ENCODE measurements at regions not wholly inside any gene's neighbourhood (a gene's known extent, or its start where the extent isn't known, plus 50 kb on each side); places are given as distances from the start of the nearest gene placed in this dataset.

DNA sequence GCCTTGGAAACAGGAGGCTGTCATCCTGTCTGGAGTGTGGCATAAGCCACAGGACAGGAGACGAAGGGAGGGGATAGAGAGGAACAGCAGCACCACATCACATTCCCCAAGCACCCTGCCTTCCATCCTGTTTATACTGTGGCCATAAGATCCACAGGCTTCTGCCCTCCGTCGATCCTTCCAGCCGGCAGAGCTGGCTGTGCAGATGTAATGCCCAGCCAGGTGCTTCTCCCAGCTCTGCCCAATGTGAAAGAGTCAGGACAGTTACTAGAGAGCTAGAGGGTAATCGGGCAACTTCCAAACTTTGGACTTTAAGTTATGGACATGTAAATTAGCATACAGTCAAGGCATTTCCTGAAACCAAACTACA, 368.4 kb downstream of the SOX9 start:
- Mint-ChIP-seq H3K4me3 (no peak overlapping the region), H3K9me3 (no peaks in the 10 kb centered on the region), H3K27ac (ENCODE audit: low read depth) (no peak overlapping the region), H3K36me3 (ENCODE audit: insufficient read depth) (no peaks in the 10 kb centered on the region), H3K27me3 (peaks cover 18% of the 10 kb centered on the region), H3K4me1 (no peaks in the 10 kb centered on the region)
- DNase-seq (ENCODE audit: low spot score in 2 of 2) (no peak), ATAC-seq (replicated peaks; ENCODE audit: extremely low read depth, poor library complexity, severe bottlenecking) (no peak)

DNA sequence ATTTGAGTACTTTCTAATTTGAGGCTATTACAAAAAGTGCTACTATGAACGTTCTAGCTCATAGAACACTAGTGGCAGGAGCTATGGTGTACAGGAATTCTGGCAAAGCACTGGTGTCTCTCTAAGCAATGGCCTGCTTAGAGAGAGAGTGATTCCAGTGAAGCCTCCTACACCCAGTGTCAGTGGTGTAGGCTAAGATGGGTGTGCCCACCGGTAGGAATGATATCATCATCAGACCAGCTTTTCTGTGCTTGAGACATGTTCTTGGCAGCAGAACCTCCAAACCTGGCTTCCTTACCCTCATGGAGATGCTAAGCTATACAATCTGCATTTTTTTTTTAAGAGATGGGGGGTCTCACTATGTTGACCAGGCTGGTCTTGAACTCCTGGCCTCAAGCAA, 370.3 kb downstream of the SOX9 start:
- Mint-ChIP-seq H3K9me3 (no peaks in the 10 kb centered on the region), H3K4me1 (no peaks in the 10 kb centered on the region), H3K27me3 (peaks cover 17% of the 10 kb centered on the region)

DNA sequence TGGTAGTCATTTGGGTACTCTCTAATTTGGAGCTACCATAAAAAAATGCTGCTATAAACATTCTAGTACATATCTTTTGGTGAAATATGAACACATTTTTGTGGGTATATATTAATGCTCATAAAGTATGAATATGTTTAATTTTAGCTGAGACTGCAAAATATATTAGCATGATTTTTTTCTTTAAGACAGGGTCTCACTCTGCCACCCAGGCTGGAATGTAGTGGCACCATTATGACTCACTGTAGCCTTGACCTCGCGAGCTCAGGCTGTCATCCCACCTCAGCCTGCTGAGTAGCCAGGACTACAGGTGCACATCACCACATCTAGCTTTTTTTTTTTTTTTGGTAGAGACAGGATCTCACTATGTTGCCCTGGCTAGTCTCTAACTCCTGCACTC, 371.7 kb downstream of the SOX9 start:
- Mint-ChIP-seq H3K27me3 (peaks cover 23% of the 10 kb centered on the region), H3K27ac (ENCODE audit: low read depth) (no peak overlapping the region), H3K4me3 (no peak overlapping the region), H3K4me1 (no peaks in the 10 kb centered on the region), H3K36me3 (ENCODE audit: insufficient read depth) (no peaks in the 10 kb centered on the region), H3K9me3 (peaks cover 6% of the 10 kb centered on the region)
- DNase-seq (ENCODE audit: low spot score in 2 of 2) (no peak), ATAC-seq (replicated peaks; ENCODE audit: extremely low read depth, poor library complexity, severe bottlenecking) (no peak)

More for the DNA sequence above, 370.3 kb downstream of the SOX9 start:
- no peaks in the 10 kb centered on the region for H3K36me3 Mint-ChIP-seq (ENCODE audit: insufficient read depth)
- DNase-seq (ENCODE audit: low spot score in 2 of 2) (no peak), ATAC-seq (replicated peaks; ENCODE audit: extremely low read depth, poor library complexity, severe bottlenecking) (no peak)
- H3K27ac Mint-ChIP-seq (ENCODE audit: low read depth): no peak overlapping the region
- H3K4me3 Mint-ChIP-seq: no peak overlapping the region

DNA sequence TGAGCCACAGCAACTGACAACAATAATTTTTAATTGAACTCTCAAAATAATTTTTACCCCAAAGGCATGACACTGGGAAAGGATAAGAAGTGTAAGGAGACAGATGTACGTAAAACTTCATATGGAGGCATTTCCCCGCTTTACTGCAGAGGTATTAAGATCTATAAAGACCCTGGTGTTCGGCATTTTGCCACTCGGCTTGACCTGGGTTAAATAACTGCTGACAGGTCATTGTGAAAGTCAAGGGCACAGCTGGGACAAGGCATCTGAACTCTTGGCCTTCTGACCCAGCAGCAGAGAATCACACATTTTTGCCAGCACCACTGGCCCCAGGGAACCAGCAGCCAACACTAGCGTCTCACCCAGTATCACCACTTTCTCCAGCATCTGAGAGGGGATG, 372.1 kb downstream of the SOX9 start:
- DNase-seq (ENCODE audit: low spot score in 2 of 2): no peak
- Mint-ChIP-seq H3K27me3 (peaks cover 21% of the 10 kb centered on the region), H3K4me1 (no peaks in the 10 kb centered on the region), H3K9me3 (peaks cover 6% of the 10 kb centered on the region), H3K4me3 (no peak overlapping the region), H3K27ac (ENCODE audit: low read depth) (no peak overlapping the region), H3K36me3 (ENCODE audit: insufficient read depth) (no peaks in the 10 kb centered on the region)
- ATAC-seq (replicated peaks; ENCODE audit: extremely low read depth, poor library complexity, severe bottlenecking): no peak

DNA sequence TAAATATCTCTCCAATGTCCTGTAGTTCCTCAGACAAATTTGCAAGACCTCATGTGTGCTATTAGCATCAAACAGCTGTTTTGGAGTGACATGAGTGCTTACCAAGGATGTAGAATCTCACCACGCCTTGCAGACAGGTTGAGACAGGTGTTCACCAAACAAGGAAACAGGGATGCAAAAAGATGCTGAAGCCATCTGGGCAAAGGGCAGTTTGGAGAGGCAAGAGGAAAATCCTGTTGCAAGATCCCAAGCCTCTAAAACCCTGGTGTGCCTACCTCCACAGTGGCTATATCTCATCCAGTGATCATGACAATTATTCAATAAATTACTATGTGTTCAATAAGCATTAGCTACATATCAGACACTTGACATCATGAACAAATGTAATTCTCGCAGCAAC, 373.7 kb downstream of the SOX9 start:
- ATAC-seq (replicated peaks; ENCODE audit: extremely low read depth, poor library complexity, severe bottlenecking) (no peak), DNase-seq (ENCODE audit: low spot score in 2 of 2) (no peak)
- Mint-ChIP-seq H3K4me1 (no peaks in the 10 kb centered on the region), H3K27ac (ENCODE audit: low read depth) (no peak overlapping the region), H3K9me3 (peaks cover 6% of the 10 kb centered on the region), H3K27me3 (peaks cover 12% of the 10 kb centered on the region), H3K4me3 (no peak overlapping the region), H3K36me3 (ENCODE audit: insufficient read depth) (no peaks in the 10 kb centered on the region)

DNA sequence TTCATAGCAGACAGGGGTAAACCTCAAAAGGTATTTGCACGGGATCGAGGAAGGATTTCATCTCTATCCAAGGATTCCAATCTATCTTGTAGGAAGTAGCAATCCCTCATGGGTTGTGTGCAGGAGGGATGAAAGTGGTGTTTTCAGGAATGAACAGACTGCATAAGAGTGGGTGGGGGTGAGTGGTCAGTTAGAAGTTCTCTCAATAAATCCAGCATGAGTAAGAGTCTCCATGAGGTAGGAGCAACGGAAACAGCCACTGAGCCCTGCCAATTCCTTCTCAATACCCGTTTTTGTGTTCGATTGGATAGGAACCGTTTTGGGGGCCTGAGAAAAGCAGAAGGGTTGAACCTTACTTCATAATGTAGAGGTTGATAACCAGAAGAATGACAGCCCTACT, 375.6 kb downstream of the SOX9 start:
- Mint-ChIP-seq H3K9me3 (peaks cover 6% of the 10 kb centered on the region), H3K27ac (ENCODE audit: low read depth) (no peak overlapping the region), H3K4me1 (no peaks in the 10 kb centered on the region), H3K27me3 (peaks cover 13% of the 10 kb centered on the region), H3K36me3 (ENCODE audit: insufficient read depth) (no peaks in the 10 kb centered on the region), H3K4me3 (no peak overlapping the region)
- DNase-seq (ENCODE audit: low spot score in 2 of 2): no peak
- ATAC-seq (replicated peaks; ENCODE audit: extremely low read depth, poor library complexity, severe bottlenecking): no peak

DNA sequence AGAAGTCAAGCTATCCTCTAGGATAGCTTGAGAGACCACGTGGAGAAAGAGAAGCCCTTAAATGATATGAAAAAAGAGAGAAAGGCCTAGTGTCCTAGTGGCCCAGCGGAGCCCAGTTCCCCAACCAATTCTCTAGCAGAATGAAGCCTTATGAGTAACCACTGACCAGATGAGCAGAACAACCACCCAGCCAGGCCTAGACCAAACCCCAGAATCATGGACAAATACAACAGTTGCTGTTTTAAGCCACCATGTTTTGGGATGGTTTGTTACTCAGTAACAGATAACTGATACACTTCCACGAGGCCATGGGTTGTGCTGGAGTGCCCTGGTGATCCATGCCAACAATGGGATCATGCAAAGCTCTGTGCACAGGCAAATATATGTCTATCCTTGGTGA, 377.1 kb downstream of the SOX9 start:
- Mint-ChIP-seq H3K4me1 (no peaks in the 10 kb centered on the region), H3K36me3 (ENCODE audit: insufficient read depth) (no peaks in the 10 kb centered on the region), H3K9me3 (peaks cover 6% of the 10 kb centered on the region), H3K4me3 (no peak overlapping the region), H3K27me3 (peaks cover 28% of the 10 kb centered on the region), H3K27ac (ENCODE audit: low read depth) (no peak overlapping the region)
- no peak for ATAC-seq (replicated peaks; ENCODE audit: extremely low read depth, poor library complexity, severe bottlenecking)
- DNase-seq (ENCODE audit: low spot score in 2 of 2): no peak

DNA sequence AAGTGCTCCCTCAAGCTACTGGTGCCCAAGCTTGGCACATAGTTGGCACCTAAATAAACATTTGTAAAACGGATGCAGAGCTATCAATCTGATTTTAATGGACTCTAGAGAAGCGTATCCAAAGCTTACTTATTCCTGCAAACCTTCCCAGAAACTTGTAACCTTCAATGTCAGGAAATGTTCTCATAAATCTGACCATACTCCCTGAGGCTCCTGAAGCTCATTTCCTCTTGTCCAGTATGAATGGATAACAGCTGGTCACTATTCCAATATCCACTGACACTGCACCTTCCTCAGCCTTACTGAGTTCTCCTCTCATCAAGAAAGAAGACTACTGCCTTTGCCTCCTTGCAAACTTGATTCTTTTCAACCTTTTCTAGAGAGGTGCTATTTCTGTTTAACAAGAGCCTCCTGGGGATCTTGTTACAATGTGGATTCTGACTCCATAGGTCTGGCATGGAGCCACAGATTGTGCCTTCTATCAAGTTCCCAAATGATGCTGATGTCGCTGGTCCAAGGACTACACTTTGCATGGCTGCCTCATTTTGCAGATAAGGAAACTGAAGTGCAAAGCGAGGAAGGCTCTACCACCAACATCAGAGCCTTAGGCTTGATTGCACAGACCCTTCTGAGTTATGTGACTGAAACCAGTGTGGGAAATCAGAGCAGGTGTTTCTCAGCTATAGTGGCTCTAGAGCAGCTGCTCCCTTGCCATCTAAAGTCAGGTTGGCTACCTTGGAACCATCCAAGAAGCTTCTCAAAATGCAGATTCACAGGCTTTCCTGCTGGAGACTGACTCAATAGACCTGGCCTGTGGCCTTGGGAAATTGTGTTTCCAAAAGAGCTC, 377.8 kb downstream of the SOX9 start:
- Mint-ChIP-seq H3K36me3 (ENCODE audit: insufficient read depth) (no peaks in the 10 kb centered on the region), H3K27ac (ENCODE audit: low read depth) (no peak overlapping the region), H3K9me3 (peaks cover 6% of the 10 kb centered on the region)

DNA sequence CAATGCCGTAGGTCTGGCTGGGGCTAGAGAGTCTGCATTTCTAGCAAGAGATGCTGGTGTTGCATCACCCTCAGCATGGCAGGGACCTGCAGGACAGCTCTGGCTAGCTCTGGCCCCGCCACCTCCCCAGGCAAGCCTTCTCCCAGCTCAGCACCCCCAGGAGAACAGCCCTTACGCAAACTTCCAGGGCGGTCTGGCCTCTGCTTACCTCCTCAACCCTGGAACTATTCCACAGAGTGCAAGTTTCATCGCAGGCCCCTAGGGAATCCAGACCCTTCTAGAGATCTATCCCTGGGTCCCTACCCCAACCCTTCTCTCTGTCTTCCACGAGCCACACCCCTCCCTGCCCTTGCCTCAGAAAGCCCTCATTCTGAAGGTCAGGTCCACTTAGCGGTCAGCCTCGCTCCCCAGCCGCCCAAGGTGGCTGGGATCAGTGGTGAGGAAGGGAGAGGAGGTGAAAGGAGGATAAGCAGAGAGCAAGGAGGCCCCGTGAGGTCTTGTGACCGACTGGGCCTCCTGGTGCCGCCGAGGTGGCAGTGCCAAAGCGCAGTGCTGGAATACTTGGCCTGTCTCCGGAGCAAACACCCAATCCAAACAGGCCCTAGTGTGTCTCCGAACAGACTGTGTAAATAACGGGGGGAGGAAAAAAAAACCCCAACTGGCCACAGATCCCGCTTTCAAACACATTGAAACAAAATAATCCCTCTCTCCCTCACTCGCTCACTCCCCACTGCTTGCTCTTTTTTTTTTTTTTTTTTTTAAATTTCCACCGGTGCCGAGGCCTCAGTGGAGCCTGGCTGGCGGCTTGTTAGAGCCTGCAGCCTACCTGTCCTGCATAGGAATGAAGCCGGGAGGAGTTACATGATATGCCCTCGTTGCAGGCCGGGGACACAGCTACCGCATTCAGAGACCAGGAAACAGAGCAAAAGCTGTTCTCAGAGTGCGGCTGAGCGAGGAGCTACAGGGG, 380.9 kb downstream of the SOX9 start:
- Mint-ChIP-seq H3K27ac (ENCODE audit: low read depth) (no peak overlapping the region), H3K4me3 (no peak overlapping the region), H3K27me3 (peaks cover 34% of the 10 kb centered on the region), H3K36me3 (ENCODE audit: insufficient read depth) (no peaks in the 10 kb centered on the region), H3K4me1 (no peaks in the 10 kb centered on the region), H3K9me3 (peaks cover 17% of the 10 kb centered on the region)
- ATAC-seq (replicated peaks; ENCODE audit: extremely low read depth, poor library complexity, severe bottlenecking) (no peak), DNase-seq (ENCODE audit: low spot score in 2 of 2) (no peak)

More for the DNA sequence above, 377.8 kb downstream of the SOX9 start:
- Mint-ChIP-seq H3K27me3 (peaks cover 33% of the 10 kb centered on the region), H3K4me3 (no peak overlapping the region), H3K4me1 (no peaks in the 10 kb centered on the region)
- no peak for ATAC-seq (replicated peaks; ENCODE audit: extremely low read depth, poor library complexity, severe bottlenecking)
- no peak for DNase-seq (ENCODE audit: low spot score in 2 of 2)

DNA sequence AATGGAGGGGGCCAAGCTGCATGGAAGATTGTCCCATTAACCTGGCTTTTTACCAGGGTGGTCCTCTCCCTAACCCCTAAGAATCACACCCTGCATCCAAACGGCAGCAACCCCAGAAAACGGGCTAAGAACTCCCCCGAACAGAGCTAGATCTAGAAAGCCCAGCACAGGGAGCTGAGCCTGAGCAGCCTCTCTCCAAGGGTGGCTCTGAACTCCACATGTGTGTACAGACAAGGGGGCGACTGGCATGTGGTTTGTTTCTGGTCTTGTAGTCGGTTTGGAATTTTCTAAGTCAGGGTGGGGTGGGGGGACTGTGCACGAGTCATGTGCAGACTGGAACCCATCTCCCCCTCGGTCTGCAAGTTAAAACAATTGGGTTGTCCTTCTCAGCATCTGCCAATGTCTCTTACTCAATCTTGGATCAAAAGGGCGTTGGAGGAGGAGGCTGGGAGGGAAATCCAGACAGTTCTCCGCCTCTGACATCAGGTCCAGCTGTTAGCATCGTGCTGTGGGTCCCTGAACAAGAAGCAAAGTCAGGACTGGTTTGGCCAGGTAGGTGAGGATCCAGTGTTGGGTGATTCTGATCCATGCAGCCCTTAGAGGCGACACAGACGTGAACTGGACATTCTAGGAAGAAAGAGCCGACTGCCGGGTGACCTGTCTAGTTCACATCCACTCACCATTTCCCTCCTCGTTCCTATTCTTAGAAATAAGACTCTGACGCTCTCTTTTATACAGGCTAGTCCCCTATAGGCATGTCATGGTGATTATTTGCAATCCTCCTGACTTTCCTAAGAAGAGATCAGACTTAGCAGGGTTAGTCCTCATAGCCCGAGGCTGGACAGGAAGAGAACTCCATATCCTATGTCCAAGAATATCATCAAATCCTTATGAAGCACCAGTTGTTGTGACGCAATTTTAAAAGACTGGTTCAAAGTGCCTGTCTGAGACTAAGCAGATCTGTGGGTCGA, 381.8 kb downstream of the SOX9 start:
- Mint-ChIP-seq H3K27me3 (peaks cover 36% of the 10 kb centered on the region), H3K4me3 (no peak overlapping the region), H3K9me3 (peaks cover 11% of the 10 kb centered on the region), H3K36me3 (ENCODE audit: insufficient read depth) (no peaks in the 10 kb centered on the region), H3K4me1 (no peaks in the 10 kb centered on the region), H3K27ac (ENCODE audit: low read depth) (no peak overlapping the region)
- DNase-seq (ENCODE audit: low spot score in 2 of 2): no peak
- ATAC-seq (replicated peaks; ENCODE audit: extremely low read depth, poor library complexity, severe bottlenecking): no peak

DNA sequence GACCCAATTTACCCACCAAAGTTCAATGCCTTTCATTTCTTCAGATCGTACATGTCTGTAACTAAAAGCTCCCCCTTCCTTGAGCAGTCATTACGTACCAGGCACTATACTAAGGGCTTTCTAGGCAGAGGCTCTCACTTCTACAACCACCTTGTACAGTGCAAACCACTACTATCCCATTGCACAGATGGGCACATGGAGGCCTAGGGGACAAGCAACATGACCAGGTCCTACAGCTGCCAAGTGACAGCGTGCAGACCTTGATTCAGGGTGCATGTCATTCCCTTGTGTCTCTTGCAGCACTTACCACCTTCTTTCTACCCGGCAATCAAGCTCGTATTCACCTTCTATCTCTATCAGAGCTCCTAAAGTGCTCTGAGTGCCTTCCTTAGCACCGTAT, 382.7 kb downstream of the SOX9 start:
- no peak overlapping the region for H3K27ac Mint-ChIP-seq (ENCODE audit: low read depth)
- no peak overlapping the region for H3K4me3 Mint-ChIP-seq
- peaks cover 43% of the 10 kb centered on the region for H3K27me3 Mint-ChIP-seq
- DNase-seq (ENCODE audit: low spot score in 2 of 2) (no peak), ATAC-seq (replicated peaks; ENCODE audit: extremely low read depth, poor library complexity, severe bottlenecking) (no peak)
- no peaks in the 10 kb centered on the region for H3K4me1 Mint-ChIP-seq
- peaks cover 11% of the 10 kb centered on the region for H3K9me3 Mint-ChIP-seq
- H3K36me3 Mint-ChIP-seq (ENCODE audit: insufficient read depth): no peaks in the 10 kb centered on the region

DNA sequence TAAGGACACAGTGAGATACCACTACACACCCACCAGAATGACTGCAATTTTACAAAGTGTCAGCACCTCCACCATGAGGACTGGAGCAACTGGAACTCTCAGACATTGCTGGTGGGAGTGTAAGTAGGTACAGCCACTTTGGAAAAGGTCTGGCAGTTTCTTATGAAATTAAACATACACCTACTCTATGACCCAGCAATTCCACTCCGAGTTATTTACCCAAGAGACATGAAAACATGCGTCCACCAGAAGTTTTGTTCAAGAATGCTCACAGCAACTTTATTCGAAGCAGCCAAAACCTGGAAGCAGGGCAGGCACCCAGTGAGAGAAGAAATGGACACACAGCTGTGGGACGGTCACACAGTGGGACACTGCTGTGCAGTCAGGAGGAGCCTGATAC, 384.0 kb downstream of the SOX9 start:
- Mint-ChIP-seq H3K27me3 (peaks cover 43% of the 10 kb centered on the region), H3K36me3 (ENCODE audit: insufficient read depth) (no peaks in the 10 kb centered on the region), H3K27ac (ENCODE audit: low read depth) (no peak overlapping the region), H3K4me1 (no peaks in the 10 kb centered on the region), H3K4me3 (no peak overlapping the region), H3K9me3 (peaks cover 11% of the 10 kb centered on the region)
- DNase-seq (ENCODE audit: low spot score in 2 of 2) (no peak), ATAC-seq (replicated peaks; ENCODE audit: extremely low read depth, poor library complexity, severe bottlenecking) (no peak)

Data from central memory CD8-positive, alpha-beta T cell (primary cell).